ENCODE measurements at regions not wholly inside any gene's neighbourhood (a gene's known extent, or its start where the extent isn't known, plus 50 kb on each side); places are given as distances from the start of the nearest gene placed in this dataset.

GRCh38 chr2:145669301-145669700 is 1149.4 kb upstream of the ZEB2 start:
- Mint-ChIP-seq H3K36me3 (ENCODE audit: low read depth) (no peaks in the 10 kb centered on the region), H3K9me3 (no peaks in the 10 kb centered on the region), H3K4me3 (no peak overlapping the region), H3K27ac (no peak overlapping the region), H3K27me3 (no peaks in the 10 kb centered on the region), H3K4me1 (no peaks in the 10 kb centered on the region)
- no peak for DNase-seq
- intact Hi-C loops (cut with micrococcal nuclease) = no loop called here

- Mint-ChIP-seq H3K4me3 (no peak overlapping the region), H3K27me3 (no peaks in the 10 kb centered on the region), H3K27ac (no peak overlapping the region), H3K36me3 (ENCODE audit: low read depth) (no peaks in the 10 kb centered on the region), H3K9me3 (no peaks in the 10 kb centered on the region), H3K4me1 (no peaks in the 10 kb centered on the region)
- DNase-seq = no peak
- intact Hi-C loops (cut with micrococcal nuclease) = no loop called here
Observed at GRCh38 chr2:145666552-145666951, 1146.6 kb upstream of the ZEB2 start.

- intact Hi-C loops (cut with micrococcal nuclease) = no loop called here
- DNase-seq = no peak
- no peaks in the 10 kb centered on the region for H3K9me3 Mint-ChIP-seq
- H3K27me3 Mint-ChIP-seq = no peaks in the 10 kb centered on the region
- no peaks in the 10 kb centered on the region for H3K36me3 Mint-ChIP-seq (ENCODE audit: low read depth)
- no peak overlapping the region for H3K27ac Mint-ChIP-seq
- no peaks in the 10 kb centered on the region for H3K4me1 Mint-ChIP-seq
- no peak overlapping the region for H3K4me3 Mint-ChIP-seq
Observed at GRCh38 chr2:145657265-145657664, 1137.3 kb upstream of the ZEB2 start.

GRCh38 chr2:145655165-145655765 is 1135.3 kb upstream of the ZEB2 start:
- Mint-ChIP-seq H3K4me1 (no peaks in the 10 kb centered on the region), H3K4me3 (no peak overlapping the region), H3K27me3 (no peaks in the 10 kb centered on the region), H3K27ac (no peak overlapping the region), H3K9me3 (no peaks in the 10 kb centered on the region), H3K36me3 (ENCODE audit: low read depth) (no peaks in the 10 kb centered on the region)
- intact Hi-C loops (cut with micrococcal nuclease) = no loop called here
- no peak for DNase-seq

GRCh38 chr2:145654746-145655145 is 1134.8 kb upstream of the ZEB2 start:
- Mint-ChIP-seq H3K36me3 (ENCODE audit: low read depth) (no peaks in the 10 kb centered on the region), H3K4me3 (no peak overlapping the region), H3K27me3 (no peaks in the 10 kb centered on the region), H3K4me1 (no peaks in the 10 kb centered on the region), H3K27ac (no peak overlapping the region), H3K9me3 (no peaks in the 10 kb centered on the region)
- DNase-seq = no peak
- intact Hi-C loops (cut with micrococcal nuclease) = no loop called here

- no peaks in the 10 kb centered on the region for H3K36me3 Mint-ChIP-seq (ENCODE audit: low read depth)
- H3K4me3 Mint-ChIP-seq = no peak overlapping the region
- H3K4me1 Mint-ChIP-seq = no peaks in the 10 kb centered on the region
- H3K27ac Mint-ChIP-seq = no peak overlapping the region
- H3K9me3 Mint-ChIP-seq = no peaks in the 10 kb centered on the region
- no peak for DNase-seq
- H3K27me3 Mint-ChIP-seq = no peaks in the 10 kb centered on the region
- intact Hi-C loops (cut with micrococcal nuclease) = no loop called here
Observed at GRCh38 chr2:145654156-145654555, 1134.2 kb upstream of the ZEB2 start.

GRCh38 chr2:145653553-145653952 is 1133.6 kb upstream of the ZEB2 start:
- no peak for DNase-seq
- Mint-ChIP-seq H3K9me3 (no peaks in the 10 kb centered on the region), H3K4me1 (no peaks in the 10 kb centered on the region), H3K4me3 (no peak overlapping the region), H3K36me3 (ENCODE audit: low read depth) (no peaks in the 10 kb centered on the region), H3K27ac (no peak overlapping the region), H3K27me3 (no peaks in the 10 kb centered on the region)
- intact Hi-C loops (cut with micrococcal nuclease) = no loop called here

GRCh38 chr2:145652571-145653545 is 1132.9 kb upstream of the ZEB2 start:
- Mint-ChIP-seq H3K4me3 (no peak overlapping the region), H3K27me3 (no peaks in the 10 kb centered on the region), H3K9me3 (no peaks in the 10 kb centered on the region), H3K27ac (no peak overlapping the region), H3K36me3 (ENCODE audit: low read depth) (no peaks in the 10 kb centered on the region), H3K4me1 (no peaks in the 10 kb centered on the region)
- no peak for DNase-seq
- intact Hi-C loops (cut with micrococcal nuclease) = no loop called here

- intact Hi-C loops (cut with micrococcal nuclease) = no loop called here
- H3K4me3 Mint-ChIP-seq = no peak overlapping the region
- no peaks in the 10 kb centered on the region for H3K27me3 Mint-ChIP-seq
- DNase-seq = no peak
- H3K9me3 Mint-ChIP-seq = no peaks in the 10 kb centered on the region
- no peaks in the 10 kb centered on the region for H3K36me3 Mint-ChIP-seq (ENCODE audit: low read depth)
- H3K27ac Mint-ChIP-seq = no peak overlapping the region
- no peaks in the 10 kb centered on the region for H3K4me1 Mint-ChIP-seq
Observed at GRCh38 chr2:145652036-145652435, 1132.1 kb upstream of the ZEB2 start.

GRCh38 chr2:145650226-145650625 is 1130.3 kb upstream of the ZEB2 start:
- no peaks in the 10 kb centered on the region for H3K36me3 Mint-ChIP-seq (ENCODE audit: low read depth)
- H3K4me1 Mint-ChIP-seq = no peaks in the 10 kb centered on the region

GRCh38 chr2:145649061-145649460 is 1129.1 kb upstream of the ZEB2 start:
- Mint-ChIP-seq H3K27ac (no peak overlapping the region), H3K4me3 (no peak overlapping the region), H3K27me3 (no peaks in the 10 kb centered on the region), H3K36me3 (ENCODE audit: low read depth) (no peaks in the 10 kb centered on the region), H3K9me3 (no peaks in the 10 kb centered on the region), H3K4me1 (no peaks in the 10 kb centered on the region)
- intact Hi-C loops (cut with micrococcal nuclease) = no loop called here
- DNase-seq = no peak

More at GRCh38 chr2:145650226-145650625, 1130.3 kb upstream of the ZEB2 start:
- no peak overlapping the region for H3K27ac Mint-ChIP-seq
- intact Hi-C loops (cut with micrococcal nuclease) = no loop called here
- DNase-seq = no peak
- H3K9me3 Mint-ChIP-seq = no peaks in the 10 kb centered on the region
- H3K27me3 Mint-ChIP-seq = no peaks in the 10 kb centered on the region
- no peak overlapping the region for H3K4me3 Mint-ChIP-seq

GRCh38 chr2:145644820-145645302 is 1124.9 kb upstream of the ZEB2 start:
- no peaks in the 10 kb centered on the region for H3K9me3 Mint-ChIP-seq
- no peaks in the 10 kb centered on the region for H3K36me3 Mint-ChIP-seq (ENCODE audit: low read depth)
- no peaks in the 10 kb centered on the region for H3K27me3 Mint-ChIP-seq
- no peak overlapping the region for H3K27ac Mint-ChIP-seq
- no peak for DNase-seq
- H3K4me3 Mint-ChIP-seq = no peak overlapping the region
- no peaks in the 10 kb centered on the region for H3K4me1 Mint-ChIP-seq
- intact Hi-C loops (cut with micrococcal nuclease) = no loop called here

GRCh38 chr2:145638675-145639074 is 1118.8 kb upstream of the ZEB2 start:
- no peak for DNase-seq
- Mint-ChIP-seq H3K27me3 (no peaks in the 10 kb centered on the region), H3K27ac (no peak overlapping the region), H3K4me1 (no peaks in the 10 kb centered on the region), H3K36me3 (ENCODE audit: low read depth) (no peaks in the 10 kb centered on the region), H3K4me3 (no peak overlapping the region), H3K9me3 (no peaks in the 10 kb centered on the region)
- intact Hi-C loops (cut with micrococcal nuclease) = no loop called here

- Mint-ChIP-seq H3K27me3 (no peaks in the 10 kb centered on the region), H3K9me3 (no peaks in the 10 kb centered on the region), H3K36me3 (ENCODE audit: low read depth) (no peaks in the 10 kb centered on the region), H3K27ac (no peak overlapping the region), H3K4me3 (no peak overlapping the region), H3K4me1 (no peaks in the 10 kb centered on the region)
- intact Hi-C loops (cut with micrococcal nuclease) = no loop called here
- no peak for DNase-seq
Observed at GRCh38 chr2:145635706-145636427, 1115.9 kb upstream of the ZEB2 start.
